ENCODE measurements at regions not wholly inside any gene's neighbourhood (a gene's known extent, or its start where the extent isn't known, plus 50 kb on each side); places are given as distances from the start of the nearest gene placed in this dataset.

- TF ChIP-seq EZH2 (IDR thresholded peaks at IDR 0.05; ENCODE audit: borderline replicate concordance) (no peak), CTCF (IDR thresholded peaks at IDR 0.05; ENCODE audit: poor library complexity) (no peak)
Measured at GRCh38 chr16:79297296-79297695, 303.2 kb downstream of the MAF start.
